IMR-90 (cell line): ENCODE measurements at regions not wholly inside any gene's neighbourhood (a gene's known extent, or its start where the extent isn't known, plus 50 kb on each side); places are given as distances from the start of the nearest gene placed in this dataset.

Experiments
- ATAC-seq: fragments of 200-7000 bp; cut with Tn5 transposase; 2 replicates; pipeline ENCODE4 v1.9.1; 2020; ENCODE audit warnings: low read depth, mild to moderate bottlenecking, moderate library complexity
- BruUV-seq: library from RNA; stranded (reverse); fragments of 400-500 nt; replicated peaks from 2 replicates; lab custom pipeline; 2021; lab: Mats Ljungman, UMichigan
- CTCF ChIA-PET: fragments of 300-600 bp; formaldehyde crosslinking; extraction: SDS; loops from one replicate; lab custom pipeline; 2021; ENCODE audit warnings: antibody characterized with exemption; lab: Yijun Ruan, JAX
- POLR2A ChIA-PET: fragments of 300-600 bp; sonication (Branson Sonifier 250); formaldehyde crosslinking; loops from one replicate; lab custom pipeline; 2022; ENCODE audit warnings: antibody characterized with exemption; ENCODE audit not compliant: unreplicated experiment; lab: Charles Lee
- DNase-seq: peaks from one replicate; pipeline ENCODE4 v3.0.0; 2013
- H2AFZ ChIP-seq: replicated peaks from 2 replicates; pipeline ENCODE3; 2013; ENCODE audit warnings: low read length, mild to moderate bottlenecking; ENCODE audit not compliant: poor library complexity
- H2AK5ac ChIP-seq: 2 replicates; pipeline ENCODE4 v1.6.1; 2013; ENCODE audit warnings: low read depth, low read length, inconsistent platforms
- H2AK9ac ChIP-seq: replicated peaks from 2 replicates; pipeline ENCODE3; 2013; ENCODE audit warnings: mild to moderate bottlenecking, low read depth, low read length, moderate library complexity; ENCODE audit not compliant: poor library complexity
- H2BK120ac ChIP-seq: 2 replicates; pipeline ENCODE4 v1.6.1; 2013; ENCODE audit warnings: low read depth, low read length, inconsistent platforms
- H2BK15ac ChIP-seq: 3 replicates; pipeline ENCODE4 v1.6.1; 2013; ENCODE audit warnings: low read depth, low read length, inconsistent platforms
- H2BK20ac ChIP-seq: 2 replicates; pipeline ENCODE4 v1.6.1; 2013; ENCODE audit warnings: low read depth, mild to moderate bottlenecking, inconsistent platforms, low read length, moderate library complexity
- H2BK5ac ChIP-seq: 2 replicates; pipeline ENCODE4 v1.6.1; 2013; ENCODE audit warnings: mild to moderate bottlenecking, low read depth, low read length, inconsistent platforms; ENCODE audit not compliant: poor library complexity, severe bottlenecking
- H3K14ac ChIP-seq: replicated peaks from 2 replicates; pipeline ENCODE4 v1.6.1; 2013; ENCODE audit warnings: low read depth, low read length, inconsistent platforms
- H3K18ac ChIP-seq: 2 replicates; pipeline ENCODE4 v1.6.1; 2013; ENCODE audit warnings: low read depth, low read length, control low read depth
- H3K23ac ChIP-seq: 2 replicates; pipeline ENCODE4 v1.6.1; 2013; ENCODE audit warnings: low read depth, low read length, inconsistent platforms
- H3K27ac ChIP-seq: 2 replicates; pipeline ENCODE4 v1.5.1; 2013; ENCODE audit warnings: mild to moderate bottlenecking, control low read depth, low read length; ENCODE audit not compliant: insufficient read depth
- H3K27me3 ChIP-seq: 2 replicates; pipeline ENCODE4 v1.6.1; 2013; ENCODE audit warnings: low read length; ENCODE audit not compliant: control insufficient read depth, insufficient read depth
- H3K36me3 ChIP-seq: 2 replicates; pipeline ENCODE4 v1.6.1; 2013; ENCODE audit warnings: low read length, mixed read lengths; ENCODE audit not compliant: control insufficient read depth, insufficient read depth
- H3K4ac ChIP-seq: 2 replicates; pipeline ENCODE4 v1.6.1; 2013; ENCODE audit warnings: low read depth, low read length, inconsistent platforms
- H3K4me1 ChIP-seq: 2 replicates; pipeline ENCODE4 v1.6.1; 2013; ENCODE audit warnings: low read length, mixed read lengths; ENCODE audit not compliant: control insufficient read depth, insufficient read depth
- H3K4me2 ChIP-seq: 2 replicates; pipeline ENCODE4 v1.6.1; 2013; ENCODE audit warnings: low read depth, mild to moderate bottlenecking, control low read depth, low read length, moderate library complexity
- H3K4me3 ChIP-seq: 2 replicates; pipeline ENCODE4 v1.5.1; 2013; ENCODE audit warnings: low read depth, mild to moderate bottlenecking, control low read depth, low read length, moderate library complexity; ENCODE audit not compliant: insufficient read depth
- H3K56ac ChIP-seq: 2 replicates; pipeline ENCODE4 v1.6.1; 2013; ENCODE audit warnings: low read length, inconsistent platforms; ENCODE audit not compliant: insufficient read depth; ENCODE audit errors: extremely low read depth
- H3K79me1 ChIP-seq, 2 experiments: 2 replicates each; pipeline ENCODE4 v1.6.1; 2013; ENCODE audit warnings: low read length in 2 of 2, inconsistent platforms in 1 of 2, low read depth in 1 of 2
- H3K9ac ChIP-seq: 2 replicates; pipeline ENCODE4 v1.6.1; 2013; ENCODE audit warnings: low read depth, low read length, control low read depth
- H3K9me1 ChIP-seq: 2 replicates; pipeline ENCODE4 v1.6.1; 2013; ENCODE audit warnings: low read length, inconsistent platforms; ENCODE audit not compliant: insufficient read depth
- H3K9me3 ChIP-seq: 2 replicates; pipeline ENCODE4 v1.6.1; 2013; ENCODE audit warnings: low read length; ENCODE audit not compliant: control insufficient read depth, insufficient read depth
- H4K20me1 ChIP-seq: 2 replicates; pipeline ENCODE4 v1.6.1; 2013; ENCODE audit warnings: low read length, inconsistent platforms; ENCODE audit not compliant: insufficient read depth
- H4K5ac ChIP-seq: 2 replicates; pipeline ENCODE4 v1.6.1; 2013; ENCODE audit warnings: mild to moderate bottlenecking, low read depth, low read length, control low read depth
- H4K8ac ChIP-seq, 2 experiments: 2 replicates each; pipeline ENCODE4 v1.6.1; 2013; ENCODE audit warnings: low read depth in 2 of 2, low read length in 2 of 2, control low read depth in 1 of 2, inconsistent platforms in 1 of 2
- H4K91ac ChIP-seq: 2 replicates; pipeline ENCODE4 v1.6.1; 2013; ENCODE audit warnings: low read depth, low read length, inconsistent platforms; ENCODE audit not compliant: insufficient read depth
- BHLHE40 ChIP-seq: fragments of 150-350 bp; IDR thresholded peaks from 2 replicates; pipeline ENCODE4 v1.6.1; 2016; ENCODE audit warnings: mild to moderate bottlenecking, low read depth, low read length
- CEBPB ChIP-seq: IDR thresholded peaks from 2 replicates; pipeline ENCODE4 v1.6.1; 2012; ENCODE audit warnings: low read depth, low read length, improper control_type of control experiment
- ELK1 ChIP-seq: fragments of 150-350 bp; IDR thresholded peaks from 2 replicates; pipeline ENCODE4 v1.6.1; 2016; ENCODE audit warnings: low read depth, mild to moderate bottlenecking, low read length, moderate library complexity, borderline replicate concordance
- MAZ ChIP-seq: IDR thresholded peaks from 2 replicates; pipeline ENCODE4 v1.6.1; 2012; ENCODE audit warnings: low read depth, mild to moderate bottlenecking, low read length, improper control_type of control experiment, moderate library complexity, borderline replicate concordance
- POLR2A ChIP-seq: IDR thresholded peaks from 2 replicates; pipeline ENCODE4 v1.6.1; 2012; ENCODE audit warnings: mild to moderate bottlenecking, low read depth, low read length
- RCOR1 ChIP-seq: IDR thresholded peaks from 2 replicates; pipeline ENCODE4 v1.6.1; 2012; ENCODE audit warnings: mild to moderate bottlenecking, low read length, improper control_type of control experiment; ENCODE audit not compliant: insufficient replicate concordance
- USF2 ChIP-seq: fragments of 150-350 bp; IDR thresholded peaks from 2 replicates; pipeline ENCODE4 v1.6.1; 2017; ENCODE audit warnings: mild to moderate bottlenecking, antibody characterized with exemption, low read length, low read depth
- WGBS, 2 experiments: methylation state at CpG; one replicate each; pipeline versions ENCODE4 v1.1.5 to v1.1.7; 2013; ENCODE audit warnings: missing lambda C conversion rate in 2 of 2; ENCODE audit not compliant: insufficient read length in 1 of 2; ENCODE audit errors: extremely low coverage in 2 of 2; 5-methylcytosine and 5-hydroxymethylcytosine counted together
- dilution Hi-C: fragments of 300-500 bp; cut with HindIII; formaldehyde crosslinking; loops from one replicate; pipeline ENCODE4 v1.14.3; 2018; ENCODE audit warnings: low sequenced_read_pairs; ENCODE audit not compliant: unreplicated experiment
- in situ Hi-C: fragments of 300-500 bp; cut with MboI; formaldehyde crosslinking; loops from 3 replicates; pipeline ENCODE4 v1.14.3; 2019; ENCODE audit warnings: low sequenced_read_pairs, inconsistent platforms, mixed read lengths
- intact Hi-C: fragments of 100-400 bp; cut with micrococcal nuclease; formaldehyde crosslinking; loops from 2 replicates; pipeline ENCODE4 v1.10.0; 2022

- BruUV-seq = no TSS peak
- no peak overlapping the region for H3K18ac ChIP-seq
- POLR2A ChIA-PET = no interaction called here
- TF ChIP-seq USF2 (no peak), MAZ (no peak), POLR2A (no peak), CEBPB (no peak), RCOR1 (no peak), BHLHE40 (no peak), ELK1 (no peak)
- H2AFZ ChIP-seq = no peak overlapping the region
- in situ Hi-C loops (no loop called here), intact Hi-C loops (no loop called here), dilution Hi-C loops (no loop called here)
- no peak overlapping the region for H4K91ac ChIP-seq
- CTCF ChIA-PET = no interaction called here
- no peak overlapping the region for H3K4me3 ChIP-seq
- no peak overlapping the region for H3K14ac ChIP-seq
- WGBS, 2 experiments = no CpG with 5 or more reads among the region's 1 CpG
- H3K27me3 ChIP-seq = no peaks in the 10 kb centered on the region
- ATAC-seq (no peak), DNase-seq (no peak)
- H3K4me1 ChIP-seq = no peaks in the 10 kb centered on the region
- H3K79me1 ChIP-seq = no peaks in the 10 kb centered on the region
- no peak overlapping the region for H4K5ac ChIP-seq
- H4K20me1 ChIP-seq = no peaks in the 10 kb centered on the region
- no peak overlapping the region for H3K4me2 ChIP-seq
- H2BK20ac ChIP-seq = no peak overlapping the region
- no peaks in the 10 kb centered on the region for H3K9me1 ChIP-seq
- H3K23ac ChIP-seq = no peak overlapping the region
- H2BK5ac ChIP-seq = no peak overlapping the region
- H3K27ac ChIP-seq = no peak overlapping the region
- no peaks in the 10 kb centered on the region for H3K36me3 ChIP-seq
- no peak overlapping the region for H3K56ac ChIP-seq
- no peaks in the 10 kb centered on the region for H3K9me3 ChIP-seq
- no peak overlapping the region for H2AK9ac ChIP-seq
- H3K4ac ChIP-seq = no peak overlapping the region
- H3K9ac ChIP-seq = no peak overlapping the region
- no peak overlapping the region for H2AK5ac ChIP-seq
- no peak overlapping the region for H2BK120ac ChIP-seq
- H2BK15ac ChIP-seq = no peak overlapping the region
- no peak overlapping the region for H4K8ac ChIP-seq
These were observed 1526.0 kb downstream of the CDH8 start for GRCh38 chr16:60510208-60510607.
